Stimulated activated CD4-positive, alpha-beta T cell treated with anti-CD3 and anti-CD28 coated beads, Interleukin-12 subunit alpha, Interleukin-12 subunit beta, amount 100 ng/mL, for 24 hours (primary cell): ENCODE measurements at regions not wholly inside any gene's neighbourhood (a gene's known extent, or its start where the extent isn't known, plus 50 kb on each side); places are given as distances from the start of the nearest gene placed in this dataset.

Experiments
- DNase-seq, 2 experiments: peaks; one replicate each; pipeline ENCODE4 v3.0.0-alpha.2; 2020; ENCODE audit warnings: low read depth in 2 of 2

GRCh38 chr3:68057637-68058320 is 403.4 kb upstream of the SUCLG2 start:
- peak; percentile 10 to 11 for DNase-seq

- DNase-seq: no peak
Observed at GRCh38 chr3:68056556-68056955, 402.1 kb upstream of the SUCLG2 start.

- no peak for DNase-seq
Observed at GRCh38 chr3:68055215-68055614, 400.8 kb upstream of the SUCLG2 start.

GRCh38 chr3:68049776-68050175 is 395.4 kb upstream of the SUCLG2 start:
- no peak for DNase-seq

GRCh38 chr3:68045976-68046375 is 391.6 kb upstream of the SUCLG2 start:
- DNase-seq: no peak

GRCh38 chr3:68033867-68034266 is 379.5 kb upstream of the SUCLG2 start:
- no peak for DNase-seq

- DNase-seq: no peak
Observed at GRCh38 chr3:68032209-68032608, 377.8 kb upstream of the SUCLG2 start.

GRCh38 chr3:68025189-68025588 is 370.8 kb upstream of the SUCLG2 start:
- no peak for DNase-seq

- no peak for DNase-seq
Observed at GRCh38 chr3:68019876-68020275, 365.5 kb upstream of the SUCLG2 start.

GRCh38 chr3:68018275-68018674 is 363.9 kb upstream of the SUCLG2 start:
- DNase-seq: no peak

- no peak for DNase-seq
Observed at GRCh38 chr3:68017069-68017468, 362.7 kb upstream of the SUCLG2 start.

- DNase-seq: no peak
Observed at GRCh38 chr3:68009900-68010299, 355.5 kb upstream of the SUCLG2 start.

GRCh38 chr3:68007621-68008226 is 353.3 kb upstream of the SUCLG2 start:
- DNase-seq: peak; percentile 5 to 11

GRCh38 chr3:68006646-68007045 is 352.2 kb upstream of the SUCLG2 start:
- no peak for DNase-seq

GRCh38 chr3:68004091-68004490 is 349.7 kb upstream of the SUCLG2 start:
- no peak for DNase-seq

GRCh38 chr3:67998281-67998680 is 343.9 kb upstream of the SUCLG2 start:
- DNase-seq: no peak

- no peak for DNase-seq
Observed at GRCh38 chr3:67995206-67995605, 340.8 kb upstream of the SUCLG2 start.

GRCh38 chr3:67986706-67987105 is 332.3 kb upstream of the SUCLG2 start:
- no peak for DNase-seq

GRCh38 chr3:67983166-67983565 is 328.8 kb upstream of the SUCLG2 start:
- no peak for DNase-seq

GRCh38 chr3:67981077-67981476 is 326.7 kb upstream of the SUCLG2 start:
- DNase-seq: no peak

- no peak for DNase-seq
Observed at GRCh38 chr3:67979342-67979741, 324.9 kb upstream of the SUCLG2 start.

- no peak for DNase-seq
Observed at GRCh38 chr3:67977762-67978161, 323.4 kb upstream of the SUCLG2 start.

GRCh38 chr3:67976663-67977062 is 322.3 kb upstream of the SUCLG2 start:
- no peak for DNase-seq

- no peak for DNase-seq
Observed at GRCh38 chr3:67964596-67964995, 310.2 kb upstream of the SUCLG2 start.
